ENCODE measurements at regions not wholly inside any gene's neighbourhood (a gene's known extent, or its start where the extent isn't known, plus 50 kb on each side); places are given as distances from the start of the nearest gene placed in this dataset.

GRCh38 chr4:123455360-123455759 lies 58.8 kb downstream of the SPRY1 start:
- no peak for DNase-seq

- no peak for DNase-seq
These were observed 65.4 kb downstream of the SPRY1 start for GRCh38 chr4:123462007-123462406.

- no peak for DNase-seq
These were observed 67.3 kb downstream of the SPRY1 start for GRCh38 chr4:123463869-123464268.

- no peak for DNase-seq
These were observed 68.8 kb downstream of the SPRY1 start for GRCh38 chr4:123465416-123465815.

GRCh38 chr4:123466080-123466785 lies 69.6 kb downstream of the SPRY1 start:
- DNase-seq, result no peak

GRCh38 chr4:123468479-123469031 lies 72.0 kb downstream of the SPRY1 start:
- DNase-seq, result no peak

GRCh38 chr4:123469245-123469644 lies 72.7 kb downstream of the SPRY1 start:
- DNase-seq, result no peak

GRCh38 chr4:123469696-123470095 lies 73.1 kb downstream of the SPRY1 start:
- DNase-seq, result no peak

GRCh38 chr4:123470640-123471039 lies 74.0 kb downstream of the SPRY1 start:
- no peak for DNase-seq

- DNase-seq, result no peak
These were observed 75.2 kb downstream of the SPRY1 start for GRCh38 chr4:123471655-123472369.

GRCh38 chr4:123474817-123475216 lies 78.2 kb downstream of the SPRY1 start:
- no peak for DNase-seq

- DNase-seq, result no peak
These were observed 79.5 kb downstream of the SPRY1 start for GRCh38 chr4:123476089-123476488.

- peak; percentile 5 for DNase-seq
These were observed 81.2 kb downstream of the SPRY1 start for GRCh38 chr4:123477711-123478209.

- DNase-seq, result no peak
These were observed 82.3 kb downstream of the SPRY1 start for GRCh38 chr4:123478859-123479345.

- DNase-seq, result no peak
These were observed 83.3 kb downstream of the SPRY1 start for GRCh38 chr4:123479944-123480343.

- DNase-seq, result no peak
These were observed 84.3 kb downstream of the SPRY1 start for GRCh38 chr4:123480706-123481418.

GRCh38 chr4:123481717-123482116 lies 85.1 kb downstream of the SPRY1 start:
- DNase-seq, result no peak

- no peak for DNase-seq
These were observed 87.8 kb downstream of the SPRY1 start for GRCh38 chr4:123484291-123484926.

- DNase-seq, result no peak
These were observed 89.0 kb downstream of the SPRY1 start for GRCh38 chr4:123485601-123486000.

- DNase-seq, result no peak
These were observed 92.3 kb downstream of the SPRY1 start for GRCh38 chr4:123488916-123489315.

- DNase-seq, result no peak
These were observed 98.9 kb downstream of the SPRY1 start for GRCh38 chr4:123495530-123495929.

- no peak for DNase-seq
These were observed 99.8 kb downstream of the SPRY1 start for GRCh38 chr4:123496421-123496820.

- DNase-seq, result no peak
These were observed 100.7 kb downstream of the SPRY1 start for GRCh38 chr4:123497340-123497739.
